ENCODE measurements at regions not wholly inside any gene's neighbourhood (a gene's known extent, or its start where the extent isn't known, plus 50 kb on each side); places are given as distances from the start of the nearest gene placed in this dataset.

- Histone ChIP-seq H3K36me3 (ENCODE audit: control insufficient read depth in 1 of 2, insufficient read depth in 2 of 2, low read depth in 1 of 2, low read length in 2 of 2) (no peaks in the 10 kb centered on the region), H2AFZ (ENCODE audit: low read depth, low read length) (no peak overlapping the region)
- no peak for DNase-seq
Observed at GRCh38 chr7:93036807-93037206, 81.0 kb downstream of the SAMD9 start.

GRCh38 chr7:93036149-93036640 lies 81.6 kb downstream of the SAMD9 start:
- Histone ChIP-seq H3K4ac (ENCODE audit: low read depth in 1 of 2, low read length in 2 of 2) (no peak overlapping the region), H3K14ac (ENCODE audit: low read length in 2 of 2) (no peak overlapping the region)
- 78% methylated on average over 1 of the region's 1 CpG for WGBS

More at GRCh38 chr7:93036807-93037206, 81.0 kb downstream of the SAMD9 start:
- H3K79me1 ChIP-seq (replicated peaks; ENCODE audit: low read length, poor library complexity, severe bottlenecking): no peaks in the 10 kb centered on the region
- no peak overlapping the region for H2BK12ac ChIP-seq (ENCODE audit: low read length in 2 of 2)
- H3K4me1 ChIP-seq (ENCODE audit: control insufficient read depth, insufficient read depth, low read depth, low read length): peaks cover 3% of the 10 kb centered on the region
- H3K18ac ChIP-seq (ENCODE audit: low read depth in 1 of 2, low read length in 2 of 2): peak overlapping the region in 1 of 2 experiments; percentile 33
- no peak overlapping the region for H3K27ac ChIP-seq (ENCODE audit: low read length, poor library complexity, severe bottlenecking)
- no peak overlapping the region for H3K23ac ChIP-seq (ENCODE audit: low read length in 2 of 2)
- no peak overlapping the region for H4K8ac ChIP-seq (ENCODE audit: low read length)
- no peak overlapping the region for H4K91ac ChIP-seq (ENCODE audit: low read length)
- no peak overlapping the region for H3K4me2 ChIP-seq (ENCODE audit: low read length, poor library complexity, severe bottlenecking)
- H2BK120ac ChIP-seq (ENCODE audit: low read depth, low read length): no peak overlapping the region
- no peak overlapping the region for H2AK5ac ChIP-seq (ENCODE audit: low read length, severe bottlenecking)
- H3K4ac ChIP-seq (ENCODE audit: low read depth in 1 of 2, low read length in 2 of 2): no peak overlapping the region
- no peak overlapping the region for H3K9ac ChIP-seq (ENCODE audit: low read length)
- 77% methylated on average over 2 of the region's 2 CpGs for WGBS
- H3K4me3 ChIP-seq (ENCODE audit: insufficient read depth in 1 of 2, low read depth in 1 of 2, low read length in 2 of 2): no peak overlapping the region
- H2BK15ac ChIP-seq (ENCODE audit: low read depth, poor library complexity, severe bottlenecking): no peak overlapping the region
- no peak overlapping the region for H3K14ac ChIP-seq (ENCODE audit: low read length in 2 of 2)
- H3K27me3 ChIP-seq (ENCODE audit: control insufficient read depth in 1 of 2, insufficient read depth in 1 of 2, low read length in 2 of 2): no peaks in the 10 kb centered on the region
- peaks cover 2% of the 10 kb centered on the region for H3K9me3 ChIP-seq (ENCODE audit: control insufficient read depth, low read length)
- H2BK5ac ChIP-seq (ENCODE audit: low read depth, low read length, poor library complexity, severe bottlenecking): no peak overlapping the region

GRCh38 chr7:93031795-93032194 lies 86.0 kb downstream of the SAMD9 start:
- H3K14ac ChIP-seq (ENCODE audit: low read length in 2 of 2): no peak overlapping the region
- no peak overlapping the region for H2BK5ac ChIP-seq (ENCODE audit: low read depth, low read length, poor library complexity, severe bottlenecking)
- H3K36me3 ChIP-seq (ENCODE audit: control insufficient read depth in 1 of 2, insufficient read depth in 2 of 2, low read depth in 1 of 2, low read length in 2 of 2): no peaks in the 10 kb centered on the region
- no peak overlapping the region for H3K9ac ChIP-seq (ENCODE audit: low read length)
- no peak overlapping the region for H3K4ac ChIP-seq (ENCODE audit: low read depth in 1 of 2, low read length in 2 of 2)
- no peak overlapping the region for H2AFZ ChIP-seq (ENCODE audit: low read depth, low read length)
- H2BK15ac ChIP-seq (ENCODE audit: low read depth, poor library complexity, severe bottlenecking): no peak overlapping the region
- no peaks in the 10 kb centered on the region for H3K4me1 ChIP-seq (ENCODE audit: control insufficient read depth, insufficient read depth, low read depth, low read length)
- no peak overlapping the region for H4K8ac ChIP-seq (ENCODE audit: low read length)
- peaks cover 5% of the 10 kb centered on the region for H3K9me3 ChIP-seq (ENCODE audit: control insufficient read depth, low read length)
- H2BK120ac ChIP-seq (ENCODE audit: low read depth, low read length): no peak overlapping the region
- no peak overlapping the region for H3K4me3 ChIP-seq (ENCODE audit: insufficient read depth in 1 of 2, low read depth in 1 of 2, low read length in 2 of 2)
- H3K27ac ChIP-seq (ENCODE audit: low read length, poor library complexity, severe bottlenecking): no peak overlapping the region
- no peak overlapping the region for H3K23ac ChIP-seq (ENCODE audit: low read length in 2 of 2)
- no peaks in the 10 kb centered on the region for H3K79me1 ChIP-seq (replicated peaks; ENCODE audit: low read length, poor library complexity, severe bottlenecking)
- no peak overlapping the region for H2AK5ac ChIP-seq (ENCODE audit: low read length, severe bottlenecking)
- H3K27me3 ChIP-seq (ENCODE audit: control insufficient read depth in 1 of 2, insufficient read depth in 1 of 2, low read length in 2 of 2): no peaks in the 10 kb centered on the region
- no peak overlapping the region for H4K91ac ChIP-seq (ENCODE audit: low read length)
- no peak overlapping the region for H3K18ac ChIP-seq (ENCODE audit: low read depth in 1 of 2, low read length in 2 of 2)
- H3K4me2 ChIP-seq (ENCODE audit: low read length, poor library complexity, severe bottlenecking): no peak overlapping the region
- no peak overlapping the region for H2BK12ac ChIP-seq (ENCODE audit: low read length in 2 of 2)
- no peak for DNase-seq

More at GRCh38 chr7:93036149-93036640, 81.6 kb downstream of the SAMD9 start:
- H2BK15ac ChIP-seq (ENCODE audit: low read depth, poor library complexity, severe bottlenecking): no peak overlapping the region
- no peak overlapping the region for H3K27ac ChIP-seq (ENCODE audit: low read length, poor library complexity, severe bottlenecking)
- H3K4me3 ChIP-seq (ENCODE audit: insufficient read depth in 1 of 2, low read depth in 1 of 2, low read length in 2 of 2): no peak overlapping the region
- DNase-seq: no peak
- no peaks in the 10 kb centered on the region for H3K36me3 ChIP-seq (ENCODE audit: control insufficient read depth in 1 of 2, insufficient read depth in 2 of 2, low read depth in 1 of 2, low read length in 2 of 2)
- no peak overlapping the region for H2BK5ac ChIP-seq (ENCODE audit: low read depth, low read length, poor library complexity, severe bottlenecking)
- H3K27me3 ChIP-seq (ENCODE audit: control insufficient read depth in 1 of 2, insufficient read depth in 1 of 2, low read length in 2 of 2): no peaks in the 10 kb centered on the region
- H3K18ac ChIP-seq (ENCODE audit: low read depth in 1 of 2, low read length in 2 of 2): peak overlapping the region in 1 of 2 experiments; percentile 12
- no peak overlapping the region for H2BK120ac ChIP-seq (ENCODE audit: low read depth, low read length)
- H4K8ac ChIP-seq (ENCODE audit: low read length): no peak overlapping the region
- H2AFZ ChIP-seq (ENCODE audit: low read depth, low read length): no peak overlapping the region
- no peak overlapping the region for H2BK12ac ChIP-seq (ENCODE audit: low read length in 2 of 2)
- H2AK5ac ChIP-seq (ENCODE audit: low read length, severe bottlenecking): no peak overlapping the region
- no peak overlapping the region for H3K9ac ChIP-seq (ENCODE audit: low read length)
- no peak overlapping the region for H3K23ac ChIP-seq (ENCODE audit: low read length in 2 of 2)
- no peak overlapping the region for H3K4me2 ChIP-seq (ENCODE audit: low read length, poor library complexity, severe bottlenecking)
- H3K9me3 ChIP-seq (ENCODE audit: control insufficient read depth, low read length): peaks cover 5% of the 10 kb centered on the region
- H3K79me1 ChIP-seq (replicated peaks; ENCODE audit: low read length, poor library complexity, severe bottlenecking): no peaks in the 10 kb centered on the region
- H4K91ac ChIP-seq (ENCODE audit: low read length): no peak overlapping the region
- H3K4me1 ChIP-seq (ENCODE audit: control insufficient read depth, insufficient read depth, low read depth, low read length): peaks cover 3% of the 10 kb centered on the region

- H3K14ac ChIP-seq (ENCODE audit: low read length in 2 of 2): no peak overlapping the region
- peaks cover 5% of the 10 kb centered on the region for H3K9me3 ChIP-seq (ENCODE audit: control insufficient read depth, low read length)
- H2BK5ac ChIP-seq (ENCODE audit: low read depth, low read length, poor library complexity, severe bottlenecking): no peak overlapping the region
- no peak overlapping the region for H3K4me2 ChIP-seq (ENCODE audit: low read length, poor library complexity, severe bottlenecking)
- no peaks in the 10 kb centered on the region for H3K4me1 ChIP-seq (ENCODE audit: control insufficient read depth, insufficient read depth, low read depth, low read length)
- no peak for DNase-seq
- H4K8ac ChIP-seq (ENCODE audit: low read length): no peak overlapping the region
- no peak overlapping the region for H3K9ac ChIP-seq (ENCODE audit: low read length)
- no peak overlapping the region for H2AFZ ChIP-seq (ENCODE audit: low read depth, low read length)
- no peak overlapping the region for H3K4ac ChIP-seq (ENCODE audit: low read depth in 1 of 2, low read length in 2 of 2)
- H3K23ac ChIP-seq (ENCODE audit: low read length in 2 of 2): no peak overlapping the region
- no peaks in the 10 kb centered on the region for H3K79me1 ChIP-seq (replicated peaks; ENCODE audit: low read length, poor library complexity, severe bottlenecking)
- no peak overlapping the region for H3K27ac ChIP-seq (ENCODE audit: low read length, poor library complexity, severe bottlenecking)
- H2AK5ac ChIP-seq (ENCODE audit: low read length, severe bottlenecking): no peak overlapping the region
- H3K18ac ChIP-seq (ENCODE audit: low read depth in 1 of 2, low read length in 2 of 2): no peak overlapping the region
- H2BK15ac ChIP-seq (ENCODE audit: low read depth, poor library complexity, severe bottlenecking): no peak overlapping the region
- H3K36me3 ChIP-seq (ENCODE audit: control insufficient read depth in 1 of 2, insufficient read depth in 2 of 2, low read depth in 1 of 2, low read length in 2 of 2): no peaks in the 10 kb centered on the region
- H3K4me3 ChIP-seq (ENCODE audit: insufficient read depth in 1 of 2, low read depth in 1 of 2, low read length in 2 of 2): no peak overlapping the region
- no peak overlapping the region for H2BK120ac ChIP-seq (ENCODE audit: low read depth, low read length)
- H2BK12ac ChIP-seq (ENCODE audit: low read length in 2 of 2): no peak overlapping the region
- H3K27me3 ChIP-seq (ENCODE audit: control insufficient read depth in 1 of 2, insufficient read depth in 1 of 2, low read length in 2 of 2): no peaks in the 10 kb centered on the region
- no peak overlapping the region for H4K91ac ChIP-seq (ENCODE audit: low read length)
Observed at GRCh38 chr7:93030605-93031225, 87.1 kb downstream of the SAMD9 start.
